Peyer's patch (tissue), 4 donors: ENCODE measurements at regions not wholly inside any gene's neighbourhood (a gene's known extent, or its start where the extent isn't known, plus 50 kb on each side); places are given as distances from the start of the nearest gene placed in this dataset.
"Not testable (repeated sequence)": the region's sequence is repeated elsewhere in the genome, so short reads cannot be mapped to it uniquely, and the experiment has no call there.

Experiments
- CTCF ChIP-seq, 6 experiments: fragments of 450-650 bp in 4 of 6; fragments of 200-600 bp in 2 of 6; sonication (generic) in 1 of 6; IDR thresholded peaks; one replicate each; pipeline ENCODE4 v1.5.1; 2017 to 2019; ENCODE audit warnings: antibody characterized with exemption in 6 of 6, mild to moderate bottlenecking in 3 of 6, moderate library complexity in 1 of 6
- POLR2A ChIP-seq, 2 donors: fragments of 450-650 bp; IDR thresholded peaks; one replicate each; pipeline ENCODE4 v1.5.1; 2017; ENCODE audit warnings: antibody characterized with exemption in 2 of 2, mild to moderate bottlenecking in 2 of 2, moderate library complexity in 2 of 2

DNA sequence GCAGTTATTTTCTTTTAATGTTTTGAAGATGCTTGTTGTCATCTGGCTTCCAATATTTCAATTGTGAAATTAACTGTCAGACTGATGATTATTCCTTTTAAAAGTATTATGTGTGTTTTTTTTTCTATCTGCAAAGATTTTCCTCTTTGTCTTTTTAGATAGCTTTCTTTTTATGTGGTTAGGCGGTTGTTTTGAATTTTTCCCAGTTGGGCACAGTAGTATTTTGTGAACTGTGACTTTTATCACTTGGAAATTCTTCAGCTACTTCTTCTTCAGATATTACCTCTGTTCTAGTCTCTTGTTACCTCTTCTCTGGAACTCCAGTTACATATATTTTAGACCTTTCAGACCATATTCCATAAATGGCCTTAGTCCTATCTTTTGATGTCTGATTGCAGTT lies 87.5 kb downstream of the GYPE start:
- not testable (repeated sequence) for TF ChIP-seq POLR2A, CTCF (IDR thresholded peaks at IDR 0.05)
